ENCODE measurements at regions not wholly inside any gene's neighbourhood (a gene's known extent, or its start where the extent isn't known, plus 50 kb on each side); places are given as distances from the start of the nearest gene placed in this dataset.

DNA sequence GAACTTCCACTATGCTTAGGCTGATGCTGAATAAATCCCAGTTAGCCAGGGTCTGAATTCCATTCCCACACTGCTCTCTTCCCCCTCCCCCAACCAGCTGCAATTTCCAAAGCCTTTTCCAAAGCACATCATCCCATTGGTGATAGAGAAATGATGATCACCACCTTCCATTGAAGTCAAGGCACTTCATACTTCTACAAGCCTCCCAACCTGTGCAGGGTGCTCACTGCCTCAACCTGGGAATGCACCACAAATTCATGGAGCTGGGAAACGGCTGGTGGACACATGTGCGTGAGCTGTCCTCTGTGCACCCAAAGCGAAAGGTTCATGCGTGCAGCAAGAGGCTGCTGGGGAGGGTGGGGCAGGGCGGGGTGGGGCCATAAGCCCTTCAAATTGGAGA is 302.7 kb upstream of the IRX3 start:
- no peak overlapping the region for H3K4me3 ChIP-seq (ENCODE audit: low read depth, low read length)
- ChIA-PET POLR2A (no interaction called here), CTCF (no interaction called here)
- TF ChIP-seq, protein P1, sequence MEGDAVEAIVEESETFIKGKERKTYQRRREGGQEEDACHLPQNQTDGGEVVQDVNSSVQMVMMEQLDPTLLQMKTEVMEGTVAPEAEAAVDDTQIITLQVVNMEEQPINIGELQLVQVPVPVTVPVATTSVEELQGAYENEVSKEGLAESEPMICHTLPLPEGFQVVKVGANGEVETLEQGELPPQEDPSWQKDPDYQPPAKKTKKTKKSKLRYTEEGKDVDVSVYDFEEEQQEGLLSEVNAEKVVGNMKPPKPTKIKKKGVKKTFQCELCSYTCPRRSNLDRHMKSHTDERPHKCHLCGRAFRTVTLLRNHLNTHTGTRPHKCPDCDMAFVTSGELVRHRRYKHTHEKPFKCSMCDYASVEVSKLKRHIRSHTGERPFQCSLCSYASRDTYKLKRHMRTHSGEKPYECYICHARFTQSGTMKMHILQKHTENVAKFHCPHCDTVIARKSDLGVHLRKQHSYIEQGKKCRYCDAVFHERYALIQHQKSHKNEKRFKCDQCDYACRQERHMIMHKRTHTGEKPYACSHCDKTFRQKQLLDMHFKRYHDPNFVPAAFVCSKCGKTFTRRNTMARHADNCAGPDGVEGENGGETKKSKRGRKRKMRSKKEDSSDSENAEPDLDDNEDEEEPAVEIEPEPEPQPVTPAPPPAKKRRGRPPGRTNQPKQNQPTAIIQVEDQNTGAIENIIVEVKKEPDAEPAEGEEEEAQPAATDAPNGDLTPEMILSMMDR (IDR thresholded peaks at IDR 0.05; ENCODE audit: insufficient read depth, low read length, missing control alignments): no peak
- no peak for DNase-seq (ENCODE audit: low read depth, low spot score)

DNA sequence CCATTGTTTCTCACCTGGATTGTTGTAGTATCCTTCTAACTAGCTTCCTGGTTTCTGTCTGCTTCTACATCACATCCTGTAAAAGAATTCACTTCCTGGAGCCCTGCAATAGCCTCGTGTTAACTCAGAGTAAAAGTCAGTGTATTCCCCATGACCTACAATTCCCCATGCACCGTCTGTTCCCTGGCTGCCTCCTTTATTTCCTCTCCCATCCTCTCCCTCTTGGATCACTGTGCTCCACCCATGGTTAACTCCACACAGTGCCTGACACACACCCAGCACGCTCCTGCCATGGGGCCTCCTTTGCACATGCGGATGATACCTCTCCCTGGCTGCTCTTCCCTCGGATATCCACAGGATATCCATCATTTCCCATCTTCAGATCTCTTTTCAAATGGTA is 301.4 kb upstream of the IRX3 start:
- no peak overlapping the region for H3K4me3 ChIP-seq (ENCODE audit: low read depth, low read length)
- TF ChIP-seq, protein P1 (IDR thresholded peaks at IDR 0.05; ENCODE audit: insufficient read depth, low read length, missing control alignments): no peak
- no peak for DNase-seq (ENCODE audit: low read depth, low spot score)
- ChIA-PET POLR2A (no interaction called here), CTCF (no interaction called here)

DNA sequence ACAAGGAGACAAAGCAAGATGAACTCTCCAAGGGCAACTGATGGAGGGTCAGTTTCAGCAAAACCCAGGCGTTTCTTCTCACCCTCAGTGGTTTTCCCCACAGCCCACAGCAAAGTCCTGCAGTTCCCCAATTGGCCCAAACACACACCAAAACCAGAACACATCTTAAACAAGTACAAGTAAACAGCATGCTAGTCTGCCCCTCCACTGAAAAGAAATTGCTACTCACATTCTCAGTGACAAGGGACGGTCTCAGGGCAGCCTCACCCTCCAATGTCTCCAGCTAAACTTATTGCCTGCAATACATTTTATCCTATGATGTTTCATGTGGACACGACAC is 300.6 kb upstream of the IRX3 start:
- no peak overlapping the region for H3K4me3 ChIP-seq (ENCODE audit: low read depth, low read length)
- ChIA-PET CTCF (no interaction called here), POLR2A (no interaction called here)
- no peak for DNase-seq (ENCODE audit: low read depth, low spot score)
- TF ChIP-seq, protein P1 (IDR thresholded peaks at IDR 0.05; ENCODE audit: insufficient read depth, low read length, missing control alignments): no peak

DNA sequence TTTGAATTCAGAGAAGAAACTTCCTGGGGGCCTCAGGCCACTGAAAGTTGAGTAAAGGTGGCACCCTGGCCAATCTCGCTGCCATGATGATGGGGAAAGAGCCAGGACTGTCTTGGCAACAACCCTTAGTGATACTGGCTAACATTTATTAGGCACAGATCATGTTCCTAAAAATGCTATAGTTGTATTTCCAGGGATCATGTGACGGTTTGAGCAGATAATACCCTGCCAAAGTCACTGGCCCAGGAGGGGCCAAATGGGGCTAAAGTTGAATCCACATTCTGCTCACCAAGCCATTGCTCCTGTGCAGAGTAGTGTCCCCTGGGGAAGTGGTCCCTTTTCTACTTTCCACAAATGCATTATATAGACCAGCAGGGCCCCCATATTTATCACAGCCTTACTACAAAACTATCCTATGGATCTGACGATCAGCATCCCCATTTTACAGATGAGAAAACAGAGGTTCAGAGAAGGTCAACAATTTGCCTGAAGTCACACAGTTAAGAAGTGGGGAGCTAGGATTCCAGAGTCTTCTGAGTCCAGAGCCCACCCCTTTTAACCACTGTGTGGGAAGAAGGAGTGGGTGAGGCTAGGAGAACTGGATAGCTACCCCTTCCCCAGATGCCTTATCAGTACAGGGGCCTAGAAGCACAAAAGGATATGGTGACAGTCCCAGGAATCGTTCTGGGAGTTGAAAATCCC is 300.0 kb upstream of the IRX3 start:
- DNase-seq (ENCODE audit: low read depth, low spot score): no peak
- ChIA-PET POLR2A (no interaction called here), CTCF (no interaction called here)

DNA sequence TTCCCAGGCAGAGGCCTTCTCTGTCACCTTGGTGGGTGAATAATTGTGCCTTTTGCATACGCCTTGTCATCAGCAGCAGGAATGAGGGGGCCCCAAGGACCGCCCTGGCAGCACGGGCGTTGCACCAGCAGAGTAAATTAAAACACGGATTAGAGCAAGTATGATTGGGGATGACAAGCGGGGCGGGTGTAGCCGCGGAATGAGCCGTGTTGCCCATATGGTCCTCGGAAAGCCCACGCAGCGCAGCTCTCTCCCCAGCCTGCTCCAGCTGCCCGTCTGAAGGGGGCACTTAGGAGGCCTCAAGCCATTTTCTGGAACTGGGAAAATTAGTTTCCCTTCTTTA is 299.4 kb upstream of the IRX3 start:
- CTCF ChIA-PET: interaction anchor here (1.2 kb wide), 1 partner anchor 301 kb away, joined by 3 read pairs; no protein-coding TSS in a partner anchor
- TF ChIP-seq, protein P1 (IDR thresholded peaks at IDR 0.05; ENCODE audit: insufficient read depth, low read length, missing control alignments): no peak
- POLR2A ChIA-PET: no interaction called here
- no peak for DNase-seq (ENCODE audit: low read depth, low spot score)
- H3K4me3 ChIP-seq (ENCODE audit: low read depth, low read length): no peak overlapping the region

More for the DNA sequence above, 300.0 kb upstream of the IRX3 start:
- no peak overlapping the region for H3K4me3 ChIP-seq (ENCODE audit: low read depth, low read length)
- TF ChIP-seq, protein P1 (IDR thresholded peaks at IDR 0.05; ENCODE audit: insufficient read depth, low read length, missing control alignments): no peak

DNA sequence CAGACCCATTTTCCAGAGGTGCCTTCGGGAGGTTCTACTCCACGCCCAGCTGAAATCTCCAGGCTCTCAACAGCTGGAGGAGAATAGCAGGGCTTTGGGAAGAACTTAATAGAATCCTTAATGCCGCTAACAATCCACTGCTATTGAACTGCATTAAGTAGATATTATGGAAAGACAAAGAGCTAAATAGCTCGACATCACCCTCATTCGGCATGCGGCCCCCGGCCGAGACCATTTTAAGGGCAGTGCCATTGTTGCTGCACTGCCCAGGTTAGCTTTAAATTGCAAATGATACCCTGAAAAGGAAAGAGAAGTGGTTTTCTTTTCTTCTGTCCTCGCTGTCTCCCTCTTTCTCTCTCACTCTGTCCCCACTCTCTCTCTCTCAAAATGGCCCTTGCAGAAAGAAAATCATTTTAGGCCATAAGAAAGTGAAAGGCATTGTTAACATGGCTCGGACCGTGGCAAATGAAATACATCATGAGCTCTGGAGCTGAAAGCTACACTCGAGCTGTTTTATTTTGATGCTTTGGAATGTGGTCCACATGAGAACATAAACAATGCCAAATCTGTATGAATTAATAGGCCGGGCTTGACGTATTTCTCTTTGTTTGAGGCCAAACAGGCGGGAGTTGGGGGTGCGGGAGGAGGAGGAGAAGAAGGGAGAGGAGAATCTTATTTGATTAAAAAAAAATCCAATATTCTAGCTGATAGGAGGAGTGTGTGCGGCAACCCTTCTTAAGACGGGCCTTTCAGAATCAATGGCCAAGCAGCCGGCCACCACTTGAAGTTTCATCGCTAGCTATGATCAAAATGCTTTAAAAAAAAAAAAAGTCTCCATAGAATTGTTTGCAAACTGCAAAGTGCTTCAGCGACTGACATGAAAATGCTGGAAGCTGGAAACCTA is 298.8 kb upstream of the IRX3 start:
- no peak overlapping the region for H3K4me3 ChIP-seq (ENCODE audit: low read depth, low read length)
- TF ChIP-seq, protein P1 (IDR thresholded peaks at IDR 0.05; ENCODE audit: insufficient read depth, low read length, missing control alignments): no peak
- CTCF ChIA-PET: interaction anchor here (1.2 kb wide), 1 partner anchor 300 kb away, joined by 3 read pairs; no protein-coding TSS in a partner anchor
- POLR2A ChIA-PET: no interaction called here
- no peak for DNase-seq (ENCODE audit: low read depth, low spot score)
